SKM-1 (cell line): ENCODE measurements at regions not wholly inside any gene's neighbourhood (a gene's known extent, or its start where the extent isn't known, plus 50 kb on each side); places are given as distances from the start of the nearest gene placed in this dataset.

Experiments
- DNase-seq: peaks from one replicate; lab custom pipeline; 2025; ENCODE audit not compliant: unreplicated experiment; lab: John Stamatoyannopoulos, UW

DNA sequence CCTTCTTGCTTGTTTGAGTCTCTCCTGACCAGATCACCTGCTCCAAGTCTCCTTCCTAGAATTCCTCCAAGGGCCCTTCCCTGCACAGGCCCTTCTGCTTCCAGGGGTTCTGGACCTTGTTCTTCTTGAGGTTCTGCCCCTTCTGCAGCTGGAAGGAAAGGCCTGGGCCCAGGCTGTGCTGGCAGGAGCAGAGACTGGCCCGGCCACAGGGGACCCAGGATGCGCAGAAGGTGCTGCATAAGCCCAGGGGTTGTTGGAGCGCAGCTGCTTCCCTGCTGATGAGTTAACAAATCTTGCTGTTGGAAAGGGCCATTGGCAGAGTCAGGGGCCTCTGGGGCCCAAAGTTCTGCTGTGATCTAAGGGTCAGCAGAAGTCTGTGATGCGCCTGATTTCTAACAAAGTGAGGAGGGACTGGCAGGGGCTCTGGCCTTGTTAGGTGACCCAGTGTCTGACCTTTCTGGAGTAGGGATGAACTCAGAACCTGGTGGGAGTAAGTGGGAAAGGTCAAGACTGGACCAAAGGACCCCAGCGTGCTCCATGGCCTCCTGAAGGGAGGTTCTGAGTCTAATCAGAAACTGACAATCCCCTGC is 509.8 kb downstream of the PTPRU start:
- no peak for DNase-seq

DNA sequence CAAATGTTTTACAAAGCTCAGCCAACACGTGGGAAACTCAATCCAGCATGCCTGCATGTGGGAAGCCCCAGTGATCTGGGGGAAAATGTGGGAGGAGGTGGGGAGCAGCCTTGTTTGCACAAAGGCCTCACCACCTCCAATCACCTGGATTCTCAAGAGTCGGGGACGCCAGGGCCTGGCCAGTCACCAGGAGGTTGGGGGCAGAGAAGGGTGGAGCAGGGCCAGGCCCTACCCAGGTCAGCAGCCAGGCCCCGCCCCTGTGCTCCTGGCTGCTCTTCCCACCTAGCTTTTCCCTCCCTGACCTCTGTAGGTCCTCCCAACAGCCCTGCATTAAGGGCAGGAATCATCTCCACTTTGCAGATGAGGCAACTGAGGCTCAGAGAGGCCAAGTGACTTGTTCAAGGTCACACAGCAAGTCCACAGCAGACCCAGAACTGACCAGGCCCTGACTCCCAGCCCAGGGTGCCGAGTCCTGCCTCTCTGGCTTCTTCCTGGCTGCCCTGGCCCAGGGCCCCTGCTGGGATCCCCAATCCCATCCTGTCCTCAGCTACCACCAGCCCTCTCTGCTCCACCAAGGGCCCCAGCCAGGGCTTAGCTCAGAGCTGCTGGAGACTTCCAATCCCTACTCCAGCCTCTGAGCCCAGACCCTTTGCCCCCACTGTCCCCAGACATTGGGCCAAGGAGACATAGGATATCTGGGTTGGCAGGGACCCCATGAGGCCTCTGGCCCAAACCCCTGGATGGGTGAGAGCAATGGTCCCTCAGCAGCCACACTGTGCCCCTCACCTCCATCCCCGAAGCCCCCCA is 508.6 kb downstream of the PTPRU start:
- DNase-seq: no peak

DNA sequence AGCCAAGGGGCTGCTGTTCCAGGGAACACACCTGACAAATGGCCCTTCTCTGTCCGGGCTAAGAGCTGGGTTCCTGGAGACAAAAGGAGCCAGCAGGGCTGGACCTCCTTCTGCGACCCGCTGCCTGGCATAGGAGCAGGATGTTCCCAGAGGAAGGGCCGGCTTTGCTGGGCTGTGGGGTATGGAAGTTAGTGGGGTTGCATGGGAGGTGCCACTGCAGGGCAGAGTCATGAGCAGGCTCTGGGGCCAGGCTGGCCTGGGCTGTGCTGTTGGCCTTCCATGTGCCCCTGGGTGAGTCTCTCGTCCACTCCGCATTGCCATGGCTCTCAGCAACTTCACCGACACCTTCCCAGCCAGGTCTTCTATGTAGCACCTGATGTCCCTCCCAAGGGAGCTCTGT is 507.6 kb downstream of the PTPRU start:
- no peak for DNase-seq

DNA sequence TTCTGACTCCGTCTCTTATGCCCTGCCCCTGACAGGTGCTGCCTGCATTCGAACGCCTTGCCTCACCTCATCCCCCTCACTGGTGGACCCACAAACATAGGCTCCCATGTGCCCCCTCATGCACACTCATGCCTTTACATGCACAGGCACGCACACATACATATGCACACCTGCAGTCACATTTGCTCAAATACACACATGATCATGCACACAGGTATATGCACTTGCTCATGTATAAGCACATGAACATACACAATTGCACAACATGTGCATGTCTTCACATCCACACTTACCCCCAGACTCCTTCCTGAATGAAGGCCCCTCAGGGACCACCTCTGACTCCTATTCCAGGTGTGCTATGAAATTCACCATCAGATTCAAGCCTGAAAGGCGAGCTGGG is 506.9 kb downstream of the PTPRU start:
- no peak for DNase-seq

DNA sequence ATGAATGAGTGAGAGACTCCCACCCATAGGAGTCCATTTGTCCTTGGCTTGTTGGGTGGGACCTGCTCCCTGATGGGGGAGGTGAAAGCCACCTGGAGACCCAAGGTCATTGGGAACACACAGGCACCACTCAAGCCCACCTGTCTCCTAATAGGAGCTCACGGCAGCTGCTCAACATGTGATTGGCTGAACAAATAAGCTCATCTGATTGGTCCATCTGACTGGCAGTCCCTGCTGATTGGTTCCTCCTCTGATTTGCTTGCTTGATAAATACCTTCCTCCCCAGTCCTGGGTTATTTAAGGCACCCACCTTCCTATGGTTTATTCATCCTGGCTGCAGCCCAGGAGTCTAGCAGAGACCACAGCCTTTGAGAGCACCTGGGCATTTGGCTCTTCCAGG is 502.9 kb downstream of the PTPRU start:
- no peak for DNase-seq

DNA sequence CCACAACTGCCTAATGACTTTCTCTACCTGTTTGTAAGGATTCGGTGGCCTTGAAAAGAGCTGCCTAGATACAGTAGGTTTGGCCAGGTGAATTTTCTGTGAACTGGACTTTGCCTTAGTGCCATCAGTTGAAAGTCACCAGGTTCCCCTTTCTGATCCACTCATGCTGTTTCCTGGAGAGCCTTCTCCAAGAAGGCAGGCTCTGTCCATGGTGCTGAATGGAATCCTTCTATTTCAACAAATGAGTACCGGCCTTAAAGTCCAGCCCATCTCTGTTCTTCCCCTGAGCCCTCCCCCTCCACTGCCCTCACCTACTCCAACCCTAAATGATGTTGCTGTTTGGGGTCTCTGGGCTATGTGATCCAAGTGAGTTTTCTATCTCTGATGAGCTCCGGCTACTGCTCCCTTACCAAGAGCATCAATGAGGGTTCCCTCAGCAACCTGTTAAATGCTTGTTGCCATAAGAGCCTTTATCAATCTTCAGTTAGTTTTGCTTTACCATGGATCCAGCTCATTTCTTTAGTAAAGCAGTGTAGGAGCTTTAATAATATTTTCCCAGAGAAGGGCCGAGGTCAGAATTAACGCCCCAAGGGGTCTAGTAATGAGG is 500.4 kb downstream of the PTPRU start:
- peak; percentile 4 for DNase-seq

DNA sequence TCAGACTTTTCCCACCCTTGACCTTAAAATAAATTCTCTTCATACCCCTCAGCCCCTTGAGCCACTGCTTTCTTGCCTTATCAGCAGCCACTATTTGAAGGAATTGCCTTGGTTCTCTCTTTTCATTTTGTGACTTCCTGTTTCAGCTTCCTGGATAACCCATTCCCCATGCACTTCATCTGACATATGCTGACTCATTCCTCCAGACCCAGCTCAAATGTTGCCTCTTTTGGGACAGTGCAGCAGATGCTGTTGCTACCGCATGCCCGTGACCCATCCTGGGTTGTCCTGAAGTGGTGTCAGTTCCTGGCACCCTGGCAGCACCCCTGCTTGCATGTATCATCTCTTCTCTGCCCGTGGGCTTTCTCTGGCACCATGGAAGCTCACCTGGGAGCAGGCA is 496.1 kb downstream of the PTPRU start:
- no peak for DNase-seq

DNA sequence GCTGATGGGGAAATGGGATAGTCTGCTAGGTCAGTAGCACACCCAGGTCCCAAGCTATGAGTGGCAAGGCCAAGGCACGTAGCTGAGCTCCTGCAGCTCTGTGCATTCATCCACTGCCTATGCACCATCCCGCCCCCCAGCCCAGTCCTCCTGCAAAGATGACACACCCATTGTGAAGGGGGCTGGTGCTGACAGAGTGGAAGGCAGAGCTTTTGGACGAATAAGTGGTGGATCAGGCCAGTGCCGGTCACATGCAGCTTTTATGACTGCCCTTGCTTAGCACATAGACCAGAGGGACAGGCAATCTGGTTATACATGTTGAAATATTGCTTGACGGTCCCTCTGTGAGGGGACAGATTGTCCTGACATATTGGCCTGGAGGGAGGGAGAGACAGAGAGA is 494.3 kb downstream of the PTPRU start:
- DNase-seq: no peak

DNA sequence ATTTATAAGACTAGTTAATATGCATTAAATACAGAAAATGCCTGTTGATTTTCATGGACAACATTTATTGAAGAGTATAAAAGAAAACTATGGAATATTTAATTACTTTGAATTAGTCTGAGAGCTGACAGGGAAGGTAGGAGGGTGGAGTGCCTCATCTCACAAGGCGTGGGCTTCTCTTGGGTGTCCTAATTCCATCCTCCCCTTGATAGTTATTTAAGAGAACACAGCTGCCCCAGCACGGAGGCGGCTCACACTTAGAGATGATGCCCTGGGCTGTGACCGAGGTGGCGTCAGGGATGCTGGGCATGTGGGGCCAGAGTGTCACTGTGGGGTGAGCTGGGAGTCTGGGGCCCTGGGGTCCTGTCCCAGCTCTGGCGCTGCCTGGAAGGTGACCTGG is 493.0 kb downstream of the PTPRU start:
- no peak for DNase-seq

DNA sequence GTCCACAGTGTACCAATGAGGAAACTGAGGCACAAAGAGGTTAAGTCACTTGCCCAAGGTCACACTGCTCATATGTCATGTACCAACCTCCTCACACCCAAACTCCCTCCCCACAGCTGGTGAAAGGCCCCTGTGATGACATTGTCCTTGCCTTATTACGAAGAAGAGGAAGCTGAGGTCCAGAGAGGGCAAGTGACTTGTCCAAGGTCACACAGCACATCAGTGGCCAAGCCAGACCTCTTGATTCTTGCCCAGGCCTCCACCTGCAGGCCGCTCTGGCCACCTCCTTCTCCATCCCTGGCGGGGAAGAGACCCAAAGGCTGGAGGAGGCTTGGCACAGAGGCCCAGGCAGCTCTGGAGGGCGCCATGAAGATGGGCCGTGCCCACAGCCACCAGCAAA is 492.4 kb downstream of the PTPRU start:
- DNase-seq: no peak

DNA sequence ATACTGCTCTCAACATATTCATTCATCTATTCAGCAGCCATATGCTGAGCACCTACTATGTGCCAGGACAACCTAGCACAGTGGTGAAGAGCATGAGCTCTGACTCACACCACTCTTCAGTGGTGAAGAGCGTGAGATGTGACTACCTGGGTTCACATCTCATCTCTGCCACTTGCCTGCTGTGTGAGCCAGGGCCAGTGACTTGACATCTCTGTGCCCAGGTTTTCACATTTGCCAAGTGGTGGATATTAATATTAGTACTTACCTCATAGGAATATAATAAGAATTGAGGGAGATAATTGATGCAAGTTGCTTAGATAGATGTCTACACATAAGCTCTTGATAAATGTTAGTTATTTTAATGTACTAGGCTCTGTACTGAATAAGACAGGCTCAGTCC is 488.9 kb downstream of the PTPRU start:
- no peak for DNase-seq

DNA sequence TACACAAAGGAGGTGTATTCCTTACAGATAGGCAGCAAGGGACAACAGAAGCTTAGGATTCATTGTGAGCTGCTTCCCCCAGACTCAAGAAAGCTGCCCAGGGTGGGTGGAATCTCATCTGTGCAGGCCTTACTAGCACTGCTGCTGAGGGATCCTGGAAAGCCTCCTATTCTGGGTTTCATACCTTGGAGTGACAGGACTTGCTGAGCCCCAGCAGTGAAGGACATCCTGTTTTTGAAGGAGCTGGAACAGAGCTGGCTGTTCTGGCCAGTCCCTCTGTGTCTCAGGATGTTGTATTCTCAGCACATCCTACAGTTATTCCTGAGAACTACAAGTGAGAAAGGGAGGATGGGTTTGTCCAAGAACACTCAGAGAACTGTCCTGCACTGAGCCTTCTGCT is 486.3 kb downstream of the PTPRU start:
- no peak for DNase-seq

DNA sequence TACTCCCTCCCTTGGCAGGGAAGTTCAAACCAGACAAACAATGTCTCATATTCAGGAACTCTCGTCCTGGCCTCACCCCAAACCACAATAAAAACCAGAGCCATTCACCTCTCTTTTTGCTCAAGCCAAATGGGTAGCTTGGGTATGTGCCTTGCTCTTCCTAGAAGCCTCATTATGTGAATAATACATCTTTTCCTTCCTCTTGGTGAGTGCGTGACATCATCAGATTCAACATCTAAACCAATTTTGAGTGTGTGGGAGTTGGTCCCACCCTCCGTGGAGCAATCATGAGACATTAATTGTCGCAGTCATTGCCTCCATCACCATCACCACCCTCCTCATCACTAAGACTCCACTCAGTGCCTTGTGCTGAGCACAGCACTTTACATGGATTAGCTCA is 482.9 kb downstream of the PTPRU start:
- DNase-seq: no peak

DNA sequence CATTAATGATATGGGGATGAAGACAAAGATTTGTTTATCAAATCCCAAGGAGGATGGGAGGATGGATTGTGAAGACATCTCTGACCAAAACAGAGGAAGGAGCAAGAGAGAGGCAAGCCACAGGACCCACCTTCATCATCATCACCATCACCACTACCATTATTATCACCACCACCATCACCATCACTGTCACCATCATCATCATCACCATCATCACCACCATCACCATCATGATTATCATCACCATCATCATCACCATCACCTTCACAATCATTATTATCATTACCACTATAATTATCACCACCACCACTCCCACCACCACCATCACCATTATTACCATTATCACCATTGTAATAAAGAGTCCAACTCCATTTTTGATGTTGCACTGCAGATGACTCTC is 482.5 kb downstream of the PTPRU start:
- DNase-seq: no peak

DNA sequence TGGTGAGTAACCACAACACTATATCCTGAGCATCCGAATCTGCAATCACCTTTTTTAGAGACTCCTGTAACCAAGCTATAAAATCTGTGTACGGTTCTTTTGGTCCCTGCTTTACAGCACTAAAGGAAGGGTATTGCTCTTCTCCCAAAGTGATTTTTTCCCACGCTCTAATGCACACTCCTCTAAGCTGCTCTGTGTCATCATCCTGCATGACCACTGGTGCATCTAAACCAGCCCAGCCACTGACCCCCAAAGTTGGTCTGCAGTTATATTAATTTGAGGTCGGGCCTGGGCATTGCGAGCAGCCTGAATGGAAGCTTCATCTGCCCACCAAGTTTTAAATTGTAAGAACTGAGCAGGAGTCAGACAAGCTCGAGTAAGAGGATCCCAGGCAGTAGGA is 480.0 kb downstream of the PTPRU start:
- no peak for DNase-seq

DNA sequence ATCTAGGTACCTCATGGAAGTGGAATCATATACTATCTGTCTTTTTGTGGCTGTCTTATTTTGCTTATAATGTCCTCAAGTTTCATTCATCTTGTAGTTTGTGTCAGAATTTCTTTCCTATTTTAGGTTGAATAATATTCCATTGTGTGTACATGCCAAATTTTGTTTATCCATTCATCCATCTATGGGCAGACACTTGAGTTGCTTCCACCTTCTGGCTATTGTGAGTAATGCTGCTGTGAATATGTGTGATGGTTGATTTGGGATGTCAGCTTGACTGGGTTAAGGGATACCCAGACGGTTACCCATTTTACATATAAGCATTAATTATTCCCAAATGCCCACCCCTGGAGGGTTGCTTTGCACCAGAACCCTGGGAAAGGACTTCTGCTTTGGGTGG is 477.5 kb downstream of the PTPRU start:
- no peak for DNase-seq

DNA sequence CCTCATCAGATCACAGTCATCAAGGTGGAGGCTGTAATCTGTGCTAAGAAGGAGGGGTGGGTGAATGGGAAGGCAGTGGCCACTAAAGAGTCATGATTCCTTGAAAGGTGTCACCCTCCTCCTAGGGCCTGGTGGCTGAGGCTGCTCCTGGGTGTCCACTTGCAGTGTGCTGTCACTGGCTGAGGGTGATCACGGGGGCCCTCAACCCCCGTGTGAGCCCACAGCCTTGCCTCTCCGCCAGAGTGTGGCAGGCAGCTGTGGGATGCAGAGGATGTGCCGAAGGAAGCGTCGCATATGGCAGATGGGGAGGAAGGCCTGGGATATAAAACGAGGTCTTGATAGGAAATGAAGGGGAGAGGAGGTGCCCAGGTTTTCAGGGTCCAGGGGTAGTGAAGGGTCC is 476.5 kb downstream of the PTPRU start:
- DNase-seq: no peak

DNA sequence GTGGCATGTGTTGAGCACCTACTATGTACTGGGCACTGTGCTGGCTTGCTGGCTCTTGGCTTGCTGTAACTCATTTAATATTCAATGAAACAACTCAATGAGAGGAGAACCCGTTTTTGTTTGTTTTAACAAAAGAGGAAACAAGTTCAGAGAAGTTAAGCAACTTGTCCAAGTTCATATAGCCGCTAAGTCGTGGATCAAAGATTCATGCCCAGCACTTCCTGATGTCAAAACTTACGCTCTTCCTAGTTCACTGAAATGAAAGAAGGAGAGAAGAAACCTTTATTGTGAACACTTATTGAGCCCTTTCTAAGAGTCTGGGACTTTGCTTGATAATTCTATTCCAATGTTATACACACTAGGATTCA is 475.9 kb downstream of the PTPRU start:
- no peak for DNase-seq

DNA sequence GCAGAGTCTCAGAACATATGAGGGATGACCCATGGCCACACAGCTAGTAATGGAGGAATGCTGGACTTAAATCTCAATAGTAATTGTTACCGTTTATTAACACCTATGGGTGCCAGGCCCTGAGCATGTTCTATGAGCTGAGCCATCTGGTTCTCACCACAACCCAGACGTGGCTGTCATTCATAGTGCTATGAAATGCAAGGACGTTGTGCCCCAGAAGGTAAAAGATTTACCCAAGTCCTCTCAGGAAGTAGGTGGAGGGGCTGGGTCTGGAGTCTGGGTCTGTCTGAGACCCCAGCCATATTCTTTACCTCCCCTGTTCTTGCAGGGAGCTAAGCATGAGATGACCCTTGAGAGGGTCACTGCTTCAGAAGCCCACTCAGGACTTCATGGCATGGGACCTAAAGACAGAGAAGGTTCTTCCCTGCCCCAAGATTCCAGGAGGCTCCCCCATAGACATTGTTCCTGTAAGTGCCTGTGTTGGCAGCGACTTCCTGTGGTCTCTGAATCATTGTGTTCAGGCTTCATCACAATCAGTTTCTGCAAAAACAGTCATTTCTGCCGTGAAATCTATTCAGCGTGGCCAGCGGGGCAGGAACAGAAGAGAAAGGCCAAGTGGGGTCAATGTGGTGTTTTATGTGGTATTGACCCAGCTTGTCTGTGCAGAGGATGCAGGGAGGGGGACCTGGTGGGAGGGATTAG is 475.4 kb downstream of the PTPRU start:
- no peak for DNase-seq

DNA sequence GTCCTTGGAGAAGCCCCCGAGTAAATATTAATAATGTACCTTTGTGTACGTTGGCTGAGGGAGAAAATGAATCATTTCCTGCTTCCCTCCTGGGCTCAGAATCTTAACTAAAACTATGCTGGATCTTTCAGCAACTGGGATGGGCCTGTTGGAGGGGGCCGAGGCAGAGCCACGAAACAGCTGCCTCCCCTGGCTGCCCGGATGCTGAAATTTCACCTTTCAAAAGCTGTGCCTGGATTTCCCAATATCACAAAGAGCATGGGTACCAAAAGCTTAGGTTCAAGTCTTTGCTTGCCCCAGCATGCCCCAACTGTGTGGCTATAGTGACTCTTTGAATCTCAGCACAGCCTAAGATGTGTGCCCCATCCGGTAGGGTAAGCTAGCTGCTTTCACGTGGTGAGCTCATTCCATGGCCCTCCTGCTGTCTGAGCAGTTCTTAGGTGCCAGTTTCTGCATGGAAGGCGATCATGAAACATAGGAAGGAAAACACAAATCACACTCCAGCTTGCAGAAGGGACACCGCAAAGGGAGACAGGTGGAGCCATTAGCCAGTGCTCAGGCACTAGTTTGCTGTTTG is 473.5 kb downstream of the PTPRU start:
- DNase-seq: no peak

DNA sequence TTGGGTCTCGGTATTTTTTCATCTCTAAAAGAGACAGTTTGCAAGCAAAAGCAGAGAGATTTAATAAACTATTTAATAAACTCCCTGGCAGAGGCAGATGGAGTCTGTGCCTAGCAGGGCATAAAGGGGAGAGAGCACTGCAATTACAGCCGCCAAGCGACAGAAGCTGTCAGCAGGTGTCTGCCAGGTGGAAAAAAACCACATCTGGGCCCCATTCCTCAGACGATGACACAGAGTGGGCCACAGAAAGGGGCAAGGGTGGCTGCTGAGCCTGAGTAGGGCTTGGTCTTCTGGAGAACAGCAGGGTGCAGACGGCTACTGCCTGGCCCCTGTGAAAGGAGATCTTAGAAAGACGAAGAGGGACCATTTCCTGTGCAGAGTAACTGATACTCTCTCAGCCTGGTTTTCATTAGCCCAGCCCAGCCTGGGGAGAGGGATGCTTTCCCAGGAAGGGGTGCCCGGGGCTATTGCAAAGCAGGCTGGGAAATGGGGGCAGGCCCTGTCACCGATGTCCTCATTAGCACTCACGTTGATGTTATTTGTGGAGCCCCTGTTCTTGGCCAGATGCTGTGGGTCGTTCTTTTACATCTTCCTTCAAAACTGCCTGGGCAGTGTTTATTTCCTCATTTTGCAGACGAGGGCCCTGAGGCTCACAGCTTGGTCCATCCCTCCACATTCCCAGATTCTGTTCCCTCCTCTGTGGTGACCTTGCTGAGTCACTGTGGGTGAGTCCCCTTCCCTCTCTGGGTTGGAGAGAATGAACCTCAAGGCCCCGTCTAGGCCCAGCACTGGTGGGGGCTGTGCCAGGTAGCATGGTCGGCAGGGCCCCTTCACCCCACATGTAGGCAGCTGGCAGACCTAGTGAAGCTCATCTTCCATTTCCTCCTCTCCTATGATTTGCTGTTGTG is 472.7 kb downstream of the PTPRU start:
- DNase-seq: no peak
